ENCODE measurements at regions not wholly inside any gene's neighbourhood (a gene's known extent, or its start where the extent isn't known, plus 50 kb on each side); places are given as distances from the start of the nearest gene placed in this dataset.

- TF ChIP-seq CTCF (IDR thresholded peaks at IDR 0.05): no peak
- TF ChIP-seq POLR2A (IDR thresholded peaks at IDR 0.05): no peak
Observed at GRCh38 chr16:50425648-50426047, 56.9 kb upstream of the BRD7 start.

All from Peyer's patch (tissue), 4 donors.